HK-2 (cell line): ENCODE measurements at regions not wholly inside any gene's neighbourhood (a gene's known extent, or its start where the extent isn't known, plus 50 kb on each side); places are given as distances from the start of the nearest gene placed in this dataset.
"Not testable (repeated sequence)": the region's sequence is repeated elsewhere in the genome, so short reads cannot be mapped to it uniquely, and the experiment has no call there.

Experiments
- DNase-seq: peaks from one replicate; pipeline ENCODE4 v3.0.0-alpha.2; 2018; ENCODE audit not compliant: unreplicated experiment

GRCh38 chr1:213680677-213681325 is 307.0 kb upstream of the PROX1 start:
- DNase-seq, result no peak

GRCh38 chr1:213681788-213682340 is 305.9 kb upstream of the PROX1 start:
- no peak for DNase-seq

GRCh38 chr1:213683529-213683928 is 304.2 kb upstream of the PROX1 start:
- DNase-seq, result no peak

GRCh38 chr1:213684454-213684853 is 303.3 kb upstream of the PROX1 start:
- DNase-seq, result no peak

GRCh38 chr1:213685992-213686582 is 301.7 kb upstream of the PROX1 start:
- no peak for DNase-seq

GRCh38 chr1:213686983-213687382 is 300.8 kb upstream of the PROX1 start:
- DNase-seq, result no peak

- no peak for DNase-seq
Measured at GRCh38 chr1:213687832-213688231, 299.9 kb upstream of the PROX1 start.

- DNase-seq, result no peak
Measured at GRCh38 chr1:213688655-213689054, 299.1 kb upstream of the PROX1 start.

- DNase-seq, result no peak
Measured at GRCh38 chr1:213689260-213689659, 298.5 kb upstream of the PROX1 start.

- no peak for DNase-seq
Measured at GRCh38 chr1:213690341-213690917, 297.3 kb upstream of the PROX1 start.

GRCh38 chr1:213692321-213692720 is 295.5 kb upstream of the PROX1 start:
- DNase-seq, result no peak

- DNase-seq, result no peak
Measured at GRCh38 chr1:213693864-213694263, 293.9 kb upstream of the PROX1 start.

- no peak for DNase-seq
Measured at GRCh38 chr1:213697192-213697802, 290.5 kb upstream of the PROX1 start.

GRCh38 chr1:213698092-213698702 is 289.6 kb upstream of the PROX1 start:
- DNase-seq, result no peak

- no peak for DNase-seq
Measured at GRCh38 chr1:213702703-213703102, 285.1 kb upstream of the PROX1 start.

GRCh38 chr1:213704941-213705340 is 282.8 kb upstream of the PROX1 start:
- DNase-seq, result no peak

- not testable (repeated sequence) for DNase-seq
Measured at GRCh38 chr1:213711833-213712490, 275.8 kb upstream of the PROX1 start.

- no peak for DNase-seq
Measured at GRCh38 chr1:213714645-213715044, 273.1 kb upstream of the PROX1 start.

GRCh38 chr1:213715182-213715581 is 272.6 kb upstream of the PROX1 start:
- no peak for DNase-seq

GRCh38 chr1:213719462-213719861 is 268.3 kb upstream of the PROX1 start:
- no peak for DNase-seq

GRCh38 chr1:213720032-213720431 is 267.7 kb upstream of the PROX1 start:
- DNase-seq, result no peak

- DNase-seq, result no peak
Measured at GRCh38 chr1:213723187-213723586, 264.6 kb upstream of the PROX1 start.
